T follicular helper cell (primary cell): ENCODE measurements at regions not wholly inside any gene's neighbourhood (a gene's known extent, or its start where the extent isn't known, plus 50 kb on each side); places are given as distances from the start of the nearest gene placed in this dataset.
"Not testable (repeated sequence)": the region's sequence is repeated elsewhere in the genome, so short reads cannot be mapped to it uniquely, and the experiment has no call there.

ENCODE experiments used
- DNase-seq: peaks from one replicate; pipeline ENCODE4 v3.0.0-alpha.2; 2020; ENCODE audit warnings: low read depth

- not testable (repeated sequence) for DNase-seq
Observed at GRCh38 chr2:87457129-87457499, 290.8 kb upstream of the PLGLB2 start.

GRCh38 chr2:87458938-87459337, 288.9 kb upstream of the PLGLB2 start:
- DNase-seq: not testable (repeated sequence)

- DNase-seq: not testable (repeated sequence)
Observed at GRCh38 chr2:87460104-87460503, 287.8 kb upstream of the PLGLB2 start.

GRCh38 chr2:87460662-87461061, 287.2 kb upstream of the PLGLB2 start:
- not testable (repeated sequence) for DNase-seq

- not testable (repeated sequence) for DNase-seq
Observed at GRCh38 chr2:87461671-87462070, 286.2 kb upstream of the PLGLB2 start.

- not testable (repeated sequence) for DNase-seq
Observed at GRCh38 chr2:87464219-87464618, 283.7 kb upstream of the PLGLB2 start.

GRCh38 chr2:87465730-87466129, 282.2 kb upstream of the PLGLB2 start:
- not testable (repeated sequence) for DNase-seq

- DNase-seq: peak; percentile 56
Observed at GRCh38 chr2:87466591-87467120, 281.2 kb upstream of the PLGLB2 start.

- DNase-seq: not testable (repeated sequence)
Observed at GRCh38 chr2:87468429-87468981, 279.4 kb upstream of the PLGLB2 start.

- DNase-seq: not testable (repeated sequence)
Observed at GRCh38 chr2:87469180-87470151, 278.4 kb upstream of the PLGLB2 start.

GRCh38 chr2:87470381-87471380, 277.2 kb upstream of the PLGLB2 start:
- DNase-seq: not testable (repeated sequence)

- not testable (repeated sequence) for DNase-seq
Observed at GRCh38 chr2:87471478-87471877, 276.4 kb upstream of the PLGLB2 start.

GRCh38 chr2:87476223-87476872, 271.5 kb upstream of the PLGLB2 start:
- not testable (repeated sequence) for DNase-seq

- not testable (repeated sequence) for DNase-seq
Observed at GRCh38 chr2:87476936-87477335, 271.0 kb upstream of the PLGLB2 start.

GRCh38 chr2:87477669-87478428, 270.0 kb upstream of the PLGLB2 start:
- not testable (repeated sequence) for DNase-seq

GRCh38 chr2:87478911-87479310, 269.0 kb upstream of the PLGLB2 start:
- DNase-seq: not testable (repeated sequence)

- not testable (repeated sequence) for DNase-seq
Observed at GRCh38 chr2:87483093-87483680, 264.7 kb upstream of the PLGLB2 start.

GRCh38 chr2:87484363-87484762, 263.5 kb upstream of the PLGLB2 start:
- DNase-seq: not testable (repeated sequence)

GRCh38 chr2:87485455-87485854, 262.4 kb upstream of the PLGLB2 start:
- DNase-seq: not testable (repeated sequence)

- DNase-seq: peak; percentile 17
Observed at GRCh38 chr2:87485884-87486283, 262.0 kb upstream of the PLGLB2 start.
